ENCODE measurements at regions not wholly inside any gene's neighbourhood (a gene's known extent, or its start where the extent isn't known, plus 50 kb on each side); places are given as distances from the start of the nearest gene placed in this dataset.

DNA sequence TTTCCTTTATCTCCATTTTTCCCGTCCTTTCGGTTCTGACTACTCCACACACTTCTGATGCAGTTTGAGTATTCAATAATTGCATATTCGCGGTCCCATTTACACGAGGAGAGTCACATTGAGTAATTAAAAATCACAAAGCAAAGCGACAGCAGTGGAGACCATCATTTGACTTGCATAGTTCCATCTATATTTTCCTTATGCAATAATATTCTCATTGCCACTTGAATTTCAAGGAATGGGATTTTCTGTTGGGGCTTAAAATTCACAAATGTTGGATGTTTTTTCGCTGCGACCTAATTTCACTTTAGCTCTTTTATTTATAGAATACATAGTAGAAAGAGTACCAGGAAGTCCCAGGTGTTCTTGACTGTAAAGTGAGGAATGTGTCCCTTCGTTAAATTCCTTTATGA, 186.8 kb downstream of the ZEB2 start:
- no peak for DNase-seq (ENCODE audit: low read depth, low spot score)
- in situ Hi-C loops (cut with HindIII; ENCODE audit: low pct_unique_long_range_greater_than_20kb, low sequenced_read_pairs): no loop called here

DNA sequence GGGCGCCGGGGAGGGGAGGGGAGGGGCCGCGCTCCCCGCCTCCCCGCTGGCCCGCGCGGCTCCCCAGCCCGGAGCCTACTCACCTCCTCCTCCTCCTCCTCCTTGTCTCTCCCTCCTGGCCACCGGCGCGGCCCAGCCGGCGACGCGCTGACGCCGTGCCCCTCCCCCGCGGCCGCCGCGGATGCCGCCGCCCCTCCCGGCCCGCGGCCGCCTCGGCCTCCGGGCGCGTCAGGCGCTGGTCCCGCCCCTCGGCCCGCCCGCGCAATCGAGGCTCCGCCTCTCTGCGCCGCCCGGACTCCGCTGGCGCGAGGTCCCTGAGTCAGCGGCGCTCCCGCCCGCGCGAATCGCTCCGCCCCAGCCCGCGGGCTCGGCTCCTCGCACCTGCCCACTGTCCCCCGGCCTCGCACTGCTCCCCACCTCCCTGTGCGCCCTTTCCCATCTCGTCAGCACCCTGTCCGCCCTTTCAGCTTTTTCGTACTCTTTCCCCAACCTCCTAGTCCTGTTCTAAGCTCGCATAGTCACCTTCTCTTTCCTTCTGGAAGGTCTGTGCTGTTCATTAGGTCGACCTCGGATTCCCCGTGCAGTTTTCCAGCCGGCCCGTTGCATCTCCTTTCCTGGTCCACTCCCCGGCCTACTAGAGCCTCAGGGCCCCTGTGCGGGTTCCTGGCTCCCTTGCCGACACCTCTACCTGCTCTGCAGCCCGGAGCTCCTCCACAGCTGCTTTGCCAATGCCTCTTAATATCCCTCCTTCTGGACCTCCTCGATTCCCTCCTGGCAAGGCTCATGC, 187.4 kb downstream of the ZEB2 start:
- in situ Hi-C loops (cut with HindIII; ENCODE audit: low pct_unique_long_range_greater_than_20kb, low sequenced_read_pairs): no loop called here
- peak; percentile 84 for DNase-seq (ENCODE audit: low read depth, low spot score)

DNA sequence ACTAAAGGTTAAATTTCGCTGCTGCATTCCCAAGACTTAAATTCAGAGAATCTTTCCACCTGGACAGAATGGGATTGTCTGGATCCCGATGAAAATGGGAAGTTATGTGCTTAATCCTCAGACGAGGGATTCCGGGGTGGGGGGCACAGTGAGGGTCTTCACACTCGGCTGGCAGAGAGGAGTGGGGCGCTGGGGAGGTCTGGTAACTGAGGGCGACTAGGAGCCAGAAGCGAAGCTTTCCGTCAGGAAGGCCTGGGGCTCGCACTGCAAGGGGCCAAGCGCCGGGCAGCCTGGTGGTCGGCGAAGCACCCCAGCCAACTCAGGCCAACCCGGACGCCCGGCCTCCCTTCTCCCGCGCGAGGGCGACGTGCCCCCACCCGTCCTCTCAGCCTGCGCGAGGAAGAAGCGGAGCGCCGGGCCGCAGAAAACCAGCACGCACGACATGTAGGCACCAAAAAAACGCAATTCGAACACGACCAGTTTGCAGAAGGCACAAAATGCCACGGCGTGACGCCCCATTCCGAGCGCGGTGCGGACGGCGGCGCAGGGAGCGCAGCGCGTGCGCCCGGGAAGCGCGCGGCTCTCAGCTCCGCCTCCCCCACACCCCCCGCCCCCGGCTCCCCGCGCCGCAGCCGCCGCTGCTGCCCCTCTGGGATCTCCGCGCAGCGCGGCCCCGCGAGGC, 188.1 kb downstream of the ZEB2 start:
- in situ Hi-C loops (cut with HindIII; ENCODE audit: low pct_unique_long_range_greater_than_20kb, low sequenced_read_pairs): no loop called here
- DNase-seq (ENCODE audit: low read depth, low spot score): no peak

DNA sequence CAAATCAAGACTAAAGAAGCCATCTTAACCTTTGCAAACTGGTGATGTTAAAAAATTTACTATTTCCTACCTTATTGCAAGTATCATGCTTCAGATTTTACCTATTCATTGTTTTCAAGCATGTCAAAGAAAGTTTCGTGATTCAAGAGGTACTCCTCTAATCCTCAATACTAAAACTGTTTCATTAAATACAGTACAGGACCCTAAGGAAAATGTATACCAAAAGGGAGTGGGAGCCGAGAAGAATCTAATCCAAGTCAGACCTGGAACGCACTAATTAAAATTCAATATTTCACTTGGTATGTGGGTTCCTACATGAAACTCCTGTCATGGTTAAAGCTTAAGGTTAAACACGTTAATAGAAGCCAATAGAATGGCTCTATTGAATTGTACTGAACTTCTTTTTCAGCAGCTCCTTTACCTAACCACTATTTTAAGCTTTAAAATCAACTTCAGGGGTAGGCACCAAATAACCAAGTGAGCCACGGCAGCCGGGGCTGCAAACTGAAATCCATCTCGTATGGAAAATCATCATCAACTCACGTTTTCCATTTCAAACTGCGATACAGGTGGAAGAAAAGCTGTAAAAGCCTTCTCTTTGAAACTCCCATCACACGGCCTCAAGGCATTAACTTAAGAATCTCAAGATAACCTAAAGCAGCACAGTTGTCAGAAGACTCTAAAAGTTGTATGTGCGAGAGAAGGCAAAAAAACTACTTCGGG, 188.8 kb downstream of the ZEB2 start:
- in situ Hi-C loops (cut with HindIII; ENCODE audit: low pct_unique_long_range_greater_than_20kb, low sequenced_read_pairs): no loop called here
- DNase-seq (ENCODE audit: low read depth, low spot score): peak; percentile 6

DNA sequence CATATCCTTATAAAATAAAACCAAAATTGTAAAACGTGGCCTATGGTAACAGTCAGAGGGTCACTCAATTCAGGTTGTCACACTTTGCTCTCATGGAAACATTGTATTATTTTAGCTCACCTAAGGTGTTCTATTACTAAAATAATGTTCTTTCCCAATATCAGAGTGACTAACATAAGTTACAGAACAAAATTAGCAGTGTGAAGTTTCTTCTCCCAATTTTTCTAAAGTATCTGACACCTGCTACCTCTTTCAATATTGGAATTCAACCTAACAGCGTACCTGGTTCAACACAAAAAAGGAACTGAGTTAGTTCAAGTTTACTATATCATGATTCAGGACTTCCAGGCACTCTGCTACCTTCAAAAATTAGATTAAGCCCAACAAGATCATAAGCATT, 190.4 kb downstream of the ZEB2 start:
- in situ Hi-C loops (cut with HindIII; ENCODE audit: low pct_unique_long_range_greater_than_20kb, low sequenced_read_pairs): no loop called here
- DNase-seq (ENCODE audit: low read depth, low spot score): no peak

DNA sequence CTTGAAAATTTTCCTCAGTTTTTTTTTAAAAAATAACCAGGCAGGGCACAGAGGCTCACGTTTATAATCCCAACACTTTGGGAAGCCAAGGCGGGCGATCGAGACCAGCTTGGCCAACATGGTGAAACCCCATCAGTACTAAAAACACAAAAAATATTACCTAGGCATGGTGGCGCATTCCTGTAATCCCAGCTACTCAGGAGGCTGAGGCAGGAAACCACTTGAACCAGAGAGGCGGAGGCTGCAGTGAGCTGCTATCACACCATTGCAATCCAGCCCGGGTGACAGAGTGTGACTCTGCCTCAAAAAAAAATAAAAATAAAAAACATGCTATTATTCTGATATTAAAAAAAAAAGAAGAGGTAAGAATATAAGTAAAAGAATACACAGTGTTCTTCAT, 191.0 kb downstream of the ZEB2 start:
- in situ Hi-C loops (cut with HindIII; ENCODE audit: low pct_unique_long_range_greater_than_20kb, low sequenced_read_pairs): no loop called here
- DNase-seq (ENCODE audit: low read depth, low spot score): no peak

DNA sequence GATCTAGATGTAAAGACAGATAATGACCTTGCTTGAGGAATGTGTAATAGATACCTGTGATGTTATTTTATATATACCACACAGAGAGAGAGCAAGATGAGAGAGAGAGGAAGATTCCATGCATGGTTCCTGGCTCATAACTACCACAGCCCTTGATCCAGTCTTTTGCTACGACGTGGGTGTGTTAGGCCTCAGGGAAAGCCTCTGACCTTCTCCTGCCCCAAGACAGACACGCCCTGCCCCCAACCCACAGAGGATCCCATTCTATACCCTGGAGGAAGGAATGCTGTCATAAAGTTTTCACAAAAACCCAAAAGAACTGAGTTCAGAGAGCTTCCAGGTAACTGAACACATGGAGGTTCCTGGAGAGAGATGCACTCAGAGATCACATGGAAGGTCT, 193.1 kb downstream of the ZEB2 start:
- in situ Hi-C loops (cut with HindIII; ENCODE audit: low pct_unique_long_range_greater_than_20kb, low sequenced_read_pairs): no loop called here
- no peak for DNase-seq (ENCODE audit: low read depth, low spot score)

DNA sequence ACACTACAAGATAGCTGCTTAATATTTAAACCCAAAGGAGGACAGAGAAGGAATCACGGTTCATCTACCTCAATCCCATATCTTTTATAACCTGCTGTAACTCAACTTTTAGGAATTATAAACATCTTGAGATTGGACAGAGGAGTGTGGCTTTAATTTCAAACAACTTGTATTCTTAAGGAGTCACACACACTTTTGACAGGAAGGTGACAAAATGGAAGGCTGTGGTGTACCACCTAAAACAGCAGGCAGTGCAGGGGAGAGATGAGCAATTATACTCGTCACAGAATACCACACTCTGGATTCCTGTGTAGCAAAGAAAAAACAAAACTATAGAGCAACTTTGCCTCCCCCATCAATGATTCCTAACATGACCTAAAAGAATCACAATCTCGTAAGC, 194.8 kb downstream of the ZEB2 start:
- no peak for DNase-seq (ENCODE audit: low read depth, low spot score)
- in situ Hi-C loops (cut with HindIII; ENCODE audit: low pct_unique_long_range_greater_than_20kb, low sequenced_read_pairs): no loop called here

DNA sequence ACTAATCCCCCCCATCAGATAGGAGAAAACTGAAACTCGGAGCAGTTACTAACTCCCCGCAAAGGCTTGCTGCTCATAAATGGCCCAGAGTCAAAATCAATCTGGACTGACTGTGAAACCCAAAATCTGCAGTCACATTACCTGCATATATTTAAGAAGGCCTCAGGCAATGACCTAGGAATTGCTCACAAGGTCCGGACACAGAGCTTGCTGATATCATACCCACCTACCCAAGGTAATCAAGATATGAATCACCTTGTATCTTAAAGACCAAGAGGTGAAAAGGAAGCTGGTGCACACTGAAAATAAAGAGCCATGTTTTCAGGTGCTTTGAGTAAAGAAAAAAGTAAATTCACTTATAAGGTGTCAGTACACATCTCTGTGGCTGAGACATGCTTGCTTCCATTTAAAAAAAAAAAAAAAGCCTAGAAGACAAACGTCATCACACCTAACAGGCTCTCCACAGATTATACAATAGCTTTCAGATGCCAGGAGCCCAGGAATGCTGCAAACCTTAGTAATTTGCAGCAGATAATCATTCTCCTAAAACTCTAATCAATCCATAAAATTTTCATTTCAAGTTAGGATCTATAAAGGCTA, 195.4 kb downstream of the ZEB2 start:
- in situ Hi-C loops (cut with HindIII; ENCODE audit: low pct_unique_long_range_greater_than_20kb, low sequenced_read_pairs): no loop called here
- no peak for DNase-seq (ENCODE audit: low read depth, low spot score)

DNA sequence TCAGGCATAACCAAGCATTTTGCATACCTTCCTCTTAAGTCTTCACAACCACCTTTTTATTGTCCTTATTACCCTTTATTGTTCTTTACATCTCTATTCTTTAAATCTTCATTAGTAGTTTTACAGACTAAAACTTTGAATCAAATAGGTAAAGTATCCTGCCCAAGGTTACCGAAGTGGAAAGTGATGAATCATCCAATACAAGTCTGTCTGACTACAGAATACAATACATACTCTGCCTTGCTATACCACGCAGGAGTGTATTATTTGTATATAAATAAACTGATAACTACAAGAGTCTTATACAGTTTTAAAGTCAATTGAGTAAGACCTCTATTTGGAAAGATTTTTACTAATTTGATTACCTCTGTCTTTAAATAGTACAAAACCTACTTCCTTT, 196.0 kb downstream of the ZEB2 start:
- DNase-seq (ENCODE audit: low read depth, low spot score): no peak
- in situ Hi-C loops (cut with HindIII; ENCODE audit: low pct_unique_long_range_greater_than_20kb, low sequenced_read_pairs): no loop called here

DNA sequence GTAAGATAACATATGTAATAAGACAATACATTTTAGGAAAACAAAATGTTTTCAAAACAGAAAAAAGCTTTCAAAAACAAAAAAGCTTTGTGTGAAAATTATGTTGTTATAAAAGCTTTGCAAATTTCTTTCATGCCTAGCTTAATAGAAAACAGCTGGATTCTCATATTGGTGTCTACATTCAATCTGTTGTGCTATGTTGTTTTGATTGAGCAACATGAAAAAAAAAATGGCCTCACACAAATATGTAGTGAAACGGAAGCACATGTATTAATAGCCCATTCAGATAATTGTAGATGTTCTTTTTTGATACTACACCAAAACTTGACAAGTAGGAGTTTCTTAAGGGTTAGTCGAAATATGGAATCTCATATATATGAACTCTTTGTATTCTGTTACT, 197.5 kb downstream of the ZEB2 start:
- in situ Hi-C loops (cut with HindIII; ENCODE audit: low pct_unique_long_range_greater_than_20kb, low sequenced_read_pairs): no loop called here
- DNase-seq (ENCODE audit: low read depth, low spot score): no peak

DNA sequence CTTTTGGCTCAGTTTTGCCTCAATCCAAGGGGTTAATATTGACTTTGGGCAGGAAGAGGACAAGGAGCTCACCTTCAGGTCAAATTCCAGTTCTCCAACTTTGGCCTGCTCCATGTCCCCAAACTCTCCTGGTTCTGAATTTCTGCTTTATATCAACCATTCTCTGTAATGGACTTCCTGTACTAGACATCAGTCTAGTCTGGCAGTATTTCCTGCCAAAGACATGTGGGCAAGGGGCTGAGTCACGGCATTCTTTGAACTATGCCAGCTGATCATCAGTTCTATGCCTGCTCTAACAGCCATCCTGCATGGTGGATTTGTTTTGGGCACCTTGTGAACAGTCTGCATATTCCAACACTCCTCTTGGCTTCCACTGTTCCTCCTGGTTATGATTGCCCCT, 199.4 kb downstream of the ZEB2 start:
- in situ Hi-C loops (cut with HindIII; ENCODE audit: low pct_unique_long_range_greater_than_20kb, low sequenced_read_pairs): no loop called here
- peak; percentile 38 for DNase-seq (ENCODE audit: low read depth, low spot score)

DNA sequence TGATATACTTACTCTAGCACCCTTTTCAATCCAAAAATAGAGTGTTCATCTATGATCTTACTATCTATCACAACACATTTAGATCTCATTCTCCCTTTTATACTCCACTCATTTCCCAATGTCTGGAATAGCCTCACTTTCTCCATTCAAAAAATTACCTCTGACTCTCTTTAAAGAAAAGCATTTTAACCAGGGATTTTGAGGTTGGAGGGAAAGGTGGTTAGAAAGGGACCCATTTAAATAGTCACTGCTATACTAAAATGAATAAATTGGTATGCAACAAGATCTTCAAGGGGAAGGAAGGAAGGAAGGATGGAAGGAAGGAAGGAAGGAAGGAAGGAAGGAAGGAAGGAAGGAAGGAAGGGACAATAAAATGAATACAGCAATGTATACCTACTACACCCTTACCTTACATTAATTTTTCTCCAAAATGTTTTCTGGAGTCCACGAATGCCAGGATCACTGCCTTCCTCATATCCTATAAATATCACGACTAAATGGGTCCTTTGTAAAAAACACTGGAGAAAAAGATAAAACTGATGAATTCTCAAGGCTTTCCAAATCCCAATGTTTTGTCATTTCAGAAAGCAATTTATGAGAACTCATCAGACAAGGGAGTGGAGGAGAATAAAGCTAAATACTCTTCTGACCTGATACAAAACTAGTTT, 202.7 kb downstream of the ZEB2 start:
- DNase-seq (ENCODE audit: low read depth, low spot score): no peak
- in situ Hi-C loops (cut with HindIII; ENCODE audit: low pct_unique_long_range_greater_than_20kb, low sequenced_read_pairs): no loop called here

DNA sequence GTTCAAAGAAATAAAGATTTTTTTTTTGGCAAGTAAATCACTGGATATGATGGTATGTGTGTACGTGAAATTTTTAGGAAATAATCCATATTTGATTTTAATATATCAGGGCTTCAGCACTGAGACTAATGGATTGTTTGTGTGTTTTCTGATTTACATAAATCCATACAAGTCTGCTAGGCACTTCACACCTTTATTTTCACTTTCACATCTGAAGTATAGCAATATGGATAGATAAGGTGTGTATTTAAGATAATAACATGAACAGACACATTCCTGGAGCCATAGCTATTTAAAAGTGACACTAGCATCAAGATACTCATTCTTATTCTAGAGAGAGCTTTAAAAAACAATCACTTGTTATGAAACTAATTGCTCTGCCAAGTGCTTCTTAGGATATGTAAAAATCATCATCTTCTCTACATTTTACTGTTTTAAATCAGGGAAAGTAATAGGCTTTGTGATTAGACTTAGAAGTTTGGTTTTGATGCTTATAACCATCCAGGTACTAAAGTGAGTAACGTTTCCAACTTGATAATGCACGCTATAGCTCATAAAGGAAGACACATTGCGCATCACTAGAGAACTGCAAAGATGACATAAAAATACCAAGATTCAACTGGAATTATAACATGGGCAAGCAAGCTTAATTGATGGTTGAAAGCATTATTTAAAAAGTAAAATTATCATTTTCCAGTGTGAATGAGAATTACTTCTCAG, 208.9 kb downstream of the ZEB2 start:
- in situ Hi-C loops (cut with HindIII; ENCODE audit: low pct_unique_long_range_greater_than_20kb, low sequenced_read_pairs): no loop called here
- DNase-seq (ENCODE audit: low read depth, low spot score): no peak

DNA sequence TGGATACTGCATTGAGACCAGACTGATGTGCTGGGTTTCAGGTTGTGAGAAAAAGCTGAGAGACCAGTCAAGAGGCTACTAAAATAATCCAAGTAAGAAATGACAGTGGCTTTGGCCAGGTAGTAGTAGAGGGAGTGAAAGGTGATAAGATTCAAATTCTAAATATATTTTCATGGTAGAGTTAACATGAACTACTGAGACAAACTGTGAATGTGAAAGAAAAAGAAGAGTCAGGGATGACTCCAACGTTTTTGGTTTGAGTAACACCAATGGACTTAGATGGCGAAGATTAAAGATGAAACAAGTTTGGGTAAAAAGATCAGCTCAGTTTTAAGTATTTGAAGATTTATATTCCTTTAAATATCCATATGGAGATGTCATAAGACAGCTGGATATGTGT, 209.4 kb downstream of the ZEB2 start:
- in situ Hi-C loops (cut with HindIII; ENCODE audit: low pct_unique_long_range_greater_than_20kb, low sequenced_read_pairs): no loop called here
- DNase-seq (ENCODE audit: low read depth, low spot score): no peak

DNA sequence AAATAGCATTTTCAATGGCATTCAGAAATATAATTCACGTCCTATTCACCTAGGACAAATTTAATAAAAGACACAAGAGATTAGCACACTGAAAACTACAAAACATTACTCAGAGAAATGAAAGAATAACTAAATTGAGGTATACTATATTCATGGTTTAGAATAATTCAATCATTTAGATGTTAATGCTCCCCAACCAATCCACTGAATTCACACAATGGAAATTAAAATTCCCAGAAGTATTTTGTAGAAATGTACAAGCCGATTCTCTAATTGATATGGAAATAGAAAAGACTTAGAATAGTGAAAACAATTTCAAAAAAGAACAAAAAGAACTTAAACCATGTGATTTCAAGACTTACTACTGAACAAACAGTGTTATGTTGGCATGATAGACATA, 212.2 kb downstream of the ZEB2 start:
- no peak for DNase-seq (ENCODE audit: low read depth, low spot score)
- in situ Hi-C loops (cut with HindIII; ENCODE audit: low pct_unique_long_range_greater_than_20kb, low sequenced_read_pairs): no loop called here

DNA sequence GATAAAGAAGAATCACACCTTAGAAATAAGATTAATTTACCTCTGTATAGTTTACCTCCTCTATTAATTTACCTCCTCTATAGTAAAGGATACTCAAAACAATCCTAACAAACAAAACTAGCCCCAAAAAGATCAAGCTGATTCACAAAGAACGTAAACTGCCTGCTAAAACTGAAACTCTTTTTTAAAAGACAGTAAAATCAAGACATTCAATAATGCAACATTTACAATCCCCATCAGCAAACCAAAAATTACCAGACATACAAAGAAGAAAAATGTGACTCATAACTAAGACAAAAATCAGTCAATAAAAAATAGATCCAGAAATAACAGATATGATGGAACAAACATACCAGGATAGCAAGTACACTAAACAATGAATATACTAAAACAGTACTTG, 215.7 kb downstream of the ZEB2 start:
- no peak for DNase-seq (ENCODE audit: low read depth, low spot score)
- in situ Hi-C loops (cut with HindIII; ENCODE audit: low pct_unique_long_range_greater_than_20kb, low sequenced_read_pairs): no loop called here

All from SK-MEL-5 (cell line).